GM18909 (cell line): ENCODE measurements at regions not wholly inside any gene's neighbourhood (a gene's known extent, or its start where the extent isn't known, plus 50 kb on each side); places are given as distances from the start of the nearest gene placed in this dataset.

ENCODE experiments used
- ATAC-seq: cut with Tn5 transposase; IDR thresholded peaks from one replicate; pipeline ENCODE4 v1.9.1; 2021; ENCODE audit warnings: mild to moderate bottlenecking; ENCODE audit not compliant: unreplicated experiment, poor library complexity

DNA sequence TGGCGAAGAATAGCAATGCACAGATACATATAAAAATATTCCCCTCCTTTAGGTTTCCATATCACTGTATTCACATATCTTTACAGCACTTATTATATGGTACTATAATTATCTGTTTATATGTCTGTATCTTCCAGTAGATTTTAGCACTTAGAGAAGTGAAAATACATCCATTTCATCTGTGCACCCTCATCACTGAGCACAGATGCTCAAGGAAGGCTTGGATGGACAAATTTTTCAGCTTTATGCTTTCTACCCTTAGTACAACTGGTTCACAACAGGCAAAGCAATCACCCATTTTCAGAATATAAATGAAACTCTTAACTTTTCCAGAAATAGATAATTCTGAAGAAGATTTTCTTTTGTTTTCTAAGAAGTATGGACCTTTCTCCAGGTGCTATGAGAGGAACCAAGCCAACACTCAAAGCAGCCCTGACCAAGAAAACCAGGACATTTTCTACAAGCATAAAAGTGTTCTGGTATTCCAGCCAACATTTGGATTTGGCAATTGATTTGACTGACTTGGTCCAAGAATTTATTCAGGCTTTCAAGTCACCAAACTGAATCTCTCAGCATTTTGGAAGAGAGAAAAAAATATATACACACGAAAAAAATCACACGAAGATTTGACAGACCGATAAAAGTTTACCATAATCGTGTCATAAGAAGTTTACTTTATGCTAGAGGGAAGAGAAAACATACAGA is 170.2 kb upstream of the CD180 start:
- ATAC-seq, result no peak

- ATAC-seq, result no peak
Observed at GRCh38 chr5:67366276-67366675, 169.7 kb upstream of the CD180 start.

GRCh38 chr5:67364381-67364970 is 167.9 kb upstream of the CD180 start:
- no peak for ATAC-seq

GRCh38 chr5:67363963-67364362 is 167.4 kb upstream of the CD180 start:
- ATAC-seq, result no peak

GRCh38 chr5:67363180-67363709 is 166.6 kb upstream of the CD180 start:
- no peak for ATAC-seq

DNA sequence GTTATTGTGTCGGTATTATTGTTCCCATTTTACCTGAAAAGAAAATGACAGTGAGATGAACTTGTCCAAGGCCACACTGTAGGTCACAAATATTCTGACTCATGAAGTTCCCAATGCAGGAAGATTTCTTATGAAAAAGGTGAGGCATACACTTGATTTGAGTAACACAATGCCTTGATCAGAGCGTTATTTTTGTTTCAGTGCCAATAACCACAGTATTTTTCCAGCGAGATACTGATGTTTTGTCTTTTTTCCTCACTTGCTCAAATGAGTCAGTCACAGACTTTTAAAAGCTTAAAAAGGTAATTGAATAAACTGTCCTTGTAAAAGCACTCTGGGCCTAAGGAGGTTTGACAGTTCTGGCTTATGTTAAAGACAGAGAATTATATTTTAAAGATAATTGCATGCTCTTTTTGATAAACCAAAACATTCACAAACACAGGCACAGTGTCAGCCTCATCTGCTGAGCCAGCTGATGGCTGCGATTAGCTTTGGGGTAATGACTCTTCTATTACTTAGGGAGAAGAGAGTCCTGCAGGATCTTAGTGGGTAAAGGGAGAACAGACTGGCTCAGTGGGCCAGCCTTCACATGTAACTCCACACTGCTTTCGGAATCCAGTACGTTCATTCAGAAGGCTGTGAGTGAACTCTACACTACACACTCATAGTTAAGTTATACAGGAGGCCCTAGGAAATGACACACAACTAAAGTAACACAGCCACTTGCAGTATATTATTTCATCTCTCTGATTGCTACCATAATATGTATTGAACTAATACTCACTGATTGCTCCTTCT is 165.5 kb upstream of the CD180 start:
- no peak for ATAC-seq

- no peak for ATAC-seq
Observed at GRCh38 chr5:67360047-67360446, 163.4 kb upstream of the CD180 start.

DNA sequence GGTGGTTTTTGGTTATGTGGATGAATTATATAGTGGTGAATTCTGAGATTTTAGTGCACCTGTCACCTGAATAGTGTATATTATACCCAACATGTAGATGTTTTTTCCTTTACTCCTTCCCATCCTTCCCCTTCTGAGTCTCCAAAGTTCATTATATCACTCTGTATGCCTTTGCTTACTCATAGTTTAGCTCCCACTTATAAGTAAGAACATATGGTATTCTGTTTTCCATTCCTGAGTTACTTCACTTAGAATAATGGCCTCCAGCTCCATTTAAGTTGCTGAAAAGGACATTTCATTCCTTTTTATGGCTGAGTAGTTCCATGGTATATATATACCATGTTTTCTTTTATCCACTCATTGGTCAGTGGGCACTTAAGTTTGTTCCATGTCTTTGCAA is 161.6 kb upstream of the CD180 start:
- no peak for ATAC-seq

DNA sequence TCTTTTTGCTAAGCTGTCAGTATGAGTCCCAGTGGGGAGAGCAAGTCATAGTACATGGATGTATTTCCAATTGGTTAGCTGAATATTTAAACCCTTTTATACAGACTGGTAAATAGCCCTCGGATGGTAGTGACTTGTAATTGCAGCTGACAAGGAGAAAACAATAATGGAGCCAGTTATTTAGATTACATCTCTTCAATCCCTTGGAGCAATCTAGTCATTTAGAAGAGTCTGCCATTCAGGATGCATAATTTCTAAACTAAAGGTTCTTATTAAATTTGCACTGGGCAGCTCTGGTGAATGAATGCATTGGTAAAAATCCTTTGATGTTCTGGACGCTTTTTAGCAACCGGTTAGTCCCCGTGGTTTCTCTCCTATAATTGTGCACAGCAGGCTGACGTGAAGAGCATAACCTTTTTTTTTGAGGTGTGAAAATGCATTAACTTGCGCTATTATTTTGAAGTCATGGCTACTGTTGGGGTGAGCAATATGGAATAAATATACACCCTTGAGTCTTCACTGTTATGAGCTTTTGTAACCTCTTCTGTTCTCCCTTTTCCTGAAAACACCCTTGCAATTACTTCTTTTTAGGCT is 158.6 kb upstream of the CD180 start:
- ATAC-seq, result no peak

- ATAC-seq, result no peak
Observed at GRCh38 chr5:67353500-67354450, 157.2 kb upstream of the CD180 start.

DNA sequence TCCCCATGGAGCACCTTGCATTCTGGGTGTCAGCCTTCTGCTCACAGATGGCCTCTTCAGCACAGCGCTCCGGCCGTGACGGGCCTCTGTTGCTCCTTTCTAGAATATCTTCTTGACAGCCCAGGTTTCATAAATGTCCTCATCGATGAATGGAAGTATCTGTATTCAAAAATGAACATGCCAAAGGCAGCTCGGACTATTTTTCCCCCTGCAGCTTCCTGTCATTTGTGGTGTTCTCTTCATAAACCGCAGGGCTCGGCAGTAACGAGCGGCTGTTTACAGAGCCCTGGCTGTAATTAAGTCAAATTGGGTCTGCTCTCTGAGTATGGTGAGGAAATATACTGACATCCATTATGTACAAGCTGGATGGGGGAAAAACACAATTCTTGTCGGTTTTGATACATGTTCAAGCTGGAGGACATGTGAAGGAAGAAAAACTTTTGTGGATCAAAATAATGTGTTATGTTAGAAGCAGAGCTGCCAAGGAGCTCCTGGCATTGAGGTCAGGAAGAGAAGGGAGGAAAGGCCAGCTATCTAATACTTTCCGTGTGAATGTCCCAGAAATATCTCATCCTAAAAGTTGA is 154.1 kb upstream of the CD180 start:
- ATAC-seq, result no peak

- ATAC-seq, result no peak
Observed at GRCh38 chr5:67350185-67350584, 153.6 kb upstream of the CD180 start.

DNA sequence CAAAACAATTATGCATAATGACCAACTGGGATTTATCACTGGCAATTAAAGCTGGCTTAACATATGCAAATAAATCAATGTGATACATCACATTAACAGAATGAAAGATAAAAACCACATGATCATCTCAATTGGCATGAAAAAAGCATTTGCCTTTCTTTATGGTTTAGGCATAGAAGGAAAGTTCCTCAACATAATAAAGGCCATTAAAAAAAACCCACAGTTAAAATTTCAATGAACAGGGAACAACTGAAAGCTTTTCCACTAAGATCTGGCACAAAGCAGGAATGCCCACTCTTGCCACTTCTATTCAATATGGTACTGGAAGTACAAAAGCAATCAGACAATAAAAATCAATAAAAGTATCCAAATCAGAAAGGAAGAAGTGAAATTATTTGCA is 151.2 kb upstream of the CD180 start:
- ATAC-seq, result no peak

DNA sequence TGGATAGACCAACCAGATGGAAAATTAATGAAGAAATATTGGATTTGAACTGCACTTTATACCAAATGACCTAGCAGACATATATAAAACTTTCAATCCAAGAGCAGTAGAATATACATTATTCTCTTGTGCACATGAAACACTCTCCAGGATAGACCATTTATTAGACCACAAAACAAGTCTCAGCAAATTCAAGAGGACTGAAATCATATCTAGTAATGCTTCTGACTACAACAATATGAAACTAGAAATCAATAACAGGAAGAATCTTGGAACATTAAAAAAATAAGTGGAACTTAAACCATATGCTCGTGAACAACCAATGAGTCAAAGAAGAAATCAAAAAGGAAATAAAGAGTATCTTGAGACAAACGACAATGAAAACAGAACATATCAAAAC is 150.0 kb upstream of the CD180 start:
- ATAC-seq, result no peak

DNA sequence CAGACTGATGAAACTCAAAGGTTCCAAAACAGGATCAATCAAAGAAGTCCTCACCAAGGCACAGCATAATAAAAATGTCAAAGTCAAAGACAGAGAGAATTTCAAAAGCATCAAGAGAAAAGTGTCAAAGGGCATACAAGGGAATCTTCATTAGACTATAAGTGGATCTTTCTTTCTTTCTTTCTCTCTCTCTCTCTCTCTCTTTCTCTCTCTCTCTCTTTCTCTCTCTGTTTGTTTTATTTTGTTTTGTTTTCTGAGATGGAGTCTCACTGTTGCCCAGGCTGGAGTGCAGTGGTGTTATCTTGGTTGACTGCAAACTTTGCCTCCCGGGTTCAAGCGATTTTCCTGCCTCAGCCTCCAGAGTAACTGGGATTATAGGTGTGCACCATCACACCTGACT is 148.3 kb upstream of the CD180 start:
- ATAC-seq, result no peak

- no peak for ATAC-seq
Observed at GRCh38 chr5:67343835-67344234, 147.2 kb upstream of the CD180 start.

- ATAC-seq, result no peak
Observed at GRCh38 chr5:67341478-67341877, 144.9 kb upstream of the CD180 start.

GRCh38 chr5:67339219-67339767 is 142.7 kb upstream of the CD180 start:
- ATAC-seq, result no peak

GRCh38 chr5:67338421-67338820 is 141.8 kb upstream of the CD180 start:
- no peak for ATAC-seq
